Ascending aorta (tissue), 2 donors: ENCODE measurements at regions not wholly inside any gene's neighbourhood (a gene's known extent, or its start where the extent isn't known, plus 50 kb on each side); places are given as distances from the start of the nearest gene placed in this dataset.

ENCODE experiments used
- DNase-seq, 2 donors: peaks; one replicate each; pipeline ENCODE4 v3.0.0-alpha.2; 2019; ENCODE audit warnings: low spot score in 2 of 2
- H3K27ac ChIP-seq, 2 donors: fragments of 200-600 bp; sonication (generic); one replicate each; pipeline ENCODE4 v1.5.1; 2016 to 2017; ENCODE audit warnings: mild to moderate bottlenecking in 1 of 2
- H3K27me3 ChIP-seq: fragments of 200-600 bp; sonication (generic); one replicate; pipeline ENCODE4 v1.5.1; 2017
- H3K36me3 ChIP-seq, 2 donors: fragments of 200-600 bp; sonication (generic); one replicate each; pipeline ENCODE4 v1.5.1; 2016
- H3K4me1 ChIP-seq, 2 donors: fragments of 200-600 bp; sonication (generic); one replicate each; pipeline ENCODE4 v1.5.1; 2016 to 2017; ENCODE audit warnings: mild to moderate bottlenecking in 1 of 2
- H3K4me3 ChIP-seq, 2 donors: fragments of 200-600 bp; sonication (generic); one replicate each; pipeline ENCODE4 v1.5.1; 2016 to 2017; ENCODE audit warnings: mild to moderate bottlenecking in 1 of 2
- H3K9me3 ChIP-seq, 2 donors: fragments of 200-600 bp; sonication (generic); one replicate each; pipeline ENCODE4 v1.5.1; 2016
- CTCF ChIP-seq, 3 experiments: fragments of 200-600 bp in 2 of 3; fragments of 450-650 bp in 1 of 3; sonication (generic) in 2 of 3; IDR thresholded peaks; one replicate each; pipeline ENCODE4 v1.5.1; 2016 to 2019; ENCODE audit warnings: antibody characterized with exemption in 3 of 3, mild to moderate bottlenecking in 1 of 3, moderate library complexity in 1 of 3
- intact Hi-C: fragments of 100-400 bp; cut with DNase I; formaldehyde crosslinking; loops from one replicate; pipeline ENCODE4 v1.15.1; 2023

GRCh38 chr21:35119501-35120047 lies 70.5 kb upstream of the RUNX1 start:
- TF ChIP-seq CTCF (IDR thresholded peaks at IDR 0.05), result no peak
- H3K27me3 ChIP-seq, result no peaks in the 10 kb centered on the region

GRCh38 chr21:35116777-35117176 lies 67.7 kb upstream of the RUNX1 start:
- Histone ChIP-seq H3K27me3 (no peaks in the 10 kb centered on the region), H3K4me3 (no peak overlapping the region), H3K9me3 (no peaks in the 10 kb centered on the region), H3K4me1 (no peaks in the 10 kb centered on the region), H3K36me3 (no peaks in the 10 kb centered on the region), H3K27ac (no peak overlapping the region)
- DNase-seq, result no peak
- TF ChIP-seq CTCF (IDR thresholded peaks at IDR 0.05), result no peak
- intact Hi-C loops, result no loop called here

More at GRCh38 chr21:35119501-35120047, 70.5 kb upstream of the RUNX1 start:
- peaks cover 0 to under 1% of the 10 kb centered on the region in 2 donors for H3K9me3 ChIP-seq
- H3K4me3 ChIP-seq, result no peak overlapping the region
- intact Hi-C loops, result no loop called here
- DNase-seq, result no peak
- no peak overlapping the region for H3K27ac ChIP-seq
- no peaks in the 10 kb centered on the region for H3K36me3 ChIP-seq
- H3K4me1 ChIP-seq, result no peaks in the 10 kb centered on the region

DNA sequence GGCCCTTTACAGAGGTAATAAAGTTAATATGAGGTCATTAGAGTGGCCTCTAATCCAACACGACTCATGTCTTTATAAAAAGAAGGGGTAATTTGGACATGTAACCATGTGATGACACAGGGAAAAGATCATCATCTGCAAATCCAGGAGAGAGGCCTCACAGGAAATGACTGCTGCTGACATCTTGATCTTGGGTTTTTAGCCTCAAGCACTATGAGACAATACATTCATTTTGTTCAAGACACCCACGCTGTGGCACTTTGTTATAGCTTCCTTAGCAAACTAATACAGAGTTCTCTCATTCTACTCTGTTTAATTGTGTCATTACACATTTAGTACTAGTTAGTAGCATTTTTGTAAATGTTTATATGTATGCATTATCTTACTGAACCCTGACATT lies 64.0 kb upstream of the RUNX1 start:
- Histone ChIP-seq H3K4me3 (no peak overlapping the region), H3K36me3 (no peaks in the 10 kb centered on the region), H3K4me1 (no peaks in the 10 kb centered on the region), H3K27me3 (no peaks in the 10 kb centered on the region), H3K9me3 (no peaks in the 10 kb centered on the region), H3K27ac (no peak overlapping the region)
- DNase-seq, result no peak
- no peak for TF ChIP-seq CTCF (IDR thresholded peaks at IDR 0.05)
- intact Hi-C loops, result no loop called here

DNA sequence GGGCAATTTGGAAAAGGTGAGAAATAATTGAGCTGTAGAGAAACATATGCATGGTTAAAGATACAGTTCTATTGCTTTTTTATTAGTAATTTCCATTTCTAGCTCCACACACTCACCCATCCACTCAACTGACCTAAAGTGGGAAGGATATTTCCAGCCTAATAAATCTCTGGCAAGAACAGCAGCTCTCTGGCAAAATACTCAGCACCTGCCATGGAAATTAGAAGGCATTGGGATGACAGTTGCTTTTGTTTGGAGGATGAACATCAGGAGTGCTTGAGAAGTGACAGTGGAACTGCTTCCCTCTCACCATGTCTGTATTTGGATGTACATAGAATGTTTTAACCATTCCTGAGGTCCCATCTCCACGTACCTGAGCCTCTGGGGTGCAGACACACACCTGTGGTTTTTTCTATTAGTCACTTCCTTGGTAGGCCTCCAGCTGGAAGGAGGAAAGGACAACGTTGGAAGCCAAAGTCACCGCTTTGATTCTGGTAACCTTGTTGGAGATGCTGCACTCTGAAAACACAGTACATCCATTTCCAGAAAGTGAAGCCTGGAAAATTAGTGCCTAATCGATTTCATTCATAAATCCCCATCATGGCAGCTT lies 62.3 kb upstream of the RUNX1 start:
- Histone ChIP-seq H3K4me3 (no peak overlapping the region), H3K27me3 (no peaks in the 10 kb centered on the region), H3K36me3 (no peaks in the 10 kb centered on the region), H3K9me3 (no peaks in the 10 kb centered on the region), H3K4me1 (no peaks in the 10 kb centered on the region), H3K27ac (no peak overlapping the region)
- TF ChIP-seq CTCF (IDR thresholded peaks at IDR 0.05), result no peak
- intact Hi-C loops, result no loop called here
- no peak for DNase-seq

GRCh38 chr21:35108887-35109286 lies 59.8 kb upstream of the RUNX1 start:
- Histone ChIP-seq H3K4me3 (no peak overlapping the region), H3K27ac (no peak overlapping the region), H3K36me3 (no peaks in the 10 kb centered on the region), H3K27me3 (no peaks in the 10 kb centered on the region), H3K4me1 (no peaks in the 10 kb centered on the region), H3K9me3 (no peaks in the 10 kb centered on the region)
- no peak for TF ChIP-seq CTCF (IDR thresholded peaks at IDR 0.05)
- intact Hi-C loops, result no loop called here
- DNase-seq, result no peak

- no peaks in the 10 kb centered on the region for H3K27me3 ChIP-seq
- no peak overlapping the region for H3K4me3 ChIP-seq
- intact Hi-C loops, result no loop called here
- no peaks in the 10 kb centered on the region for H3K9me3 ChIP-seq
- no peaks in the 10 kb centered on the region for H3K36me3 ChIP-seq
- TF ChIP-seq CTCF (IDR thresholded peaks at IDR 0.05), result no peak
- no peaks in the 10 kb centered on the region for H3K4me1 ChIP-seq
- no peak overlapping the region for H3K27ac ChIP-seq
- no peak for DNase-seq
Measured at GRCh38 chr21:35107520-35107919, 58.4 kb upstream of the RUNX1 start.
